Gastrocnemius medialis (tissue), 4 donors: ENCODE measurements at regions not wholly inside any gene's neighbourhood (a gene's known extent, or its start where the extent isn't known, plus 50 kb on each side); places are given as distances from the start of the nearest gene placed in this dataset.

Experiments used
- CTCF ChIP-seq, 5 experiments: fragments of 450-650 bp in 3 of 5; fragments of 200-600 bp in 2 of 5; sonication (generic) in 2 of 5; IDR thresholded peaks in 4 of 5; conservative IDR thresholded peaks in 1 of 5; 1 replicate in 4 of 5; 2 replicates in 1 of 5; pipeline ENCODE4 v1.5.1; 2016 to 2019; ENCODE audit warnings: antibody characterized with exemption in 5 of 5, mild to moderate bottlenecking in 3 of 5, moderate library complexity in 3 of 5
- POLR2A ChIP-seq, 2 donors: fragments of 450-650 bp; IDR thresholded peaks; one replicate each; pipeline ENCODE4 v1.6.1; 2017; ENCODE audit warnings: antibody characterized with exemption in 2 of 2, mild to moderate bottlenecking in 2 of 2, moderate library complexity in 2 of 2

DNA sequence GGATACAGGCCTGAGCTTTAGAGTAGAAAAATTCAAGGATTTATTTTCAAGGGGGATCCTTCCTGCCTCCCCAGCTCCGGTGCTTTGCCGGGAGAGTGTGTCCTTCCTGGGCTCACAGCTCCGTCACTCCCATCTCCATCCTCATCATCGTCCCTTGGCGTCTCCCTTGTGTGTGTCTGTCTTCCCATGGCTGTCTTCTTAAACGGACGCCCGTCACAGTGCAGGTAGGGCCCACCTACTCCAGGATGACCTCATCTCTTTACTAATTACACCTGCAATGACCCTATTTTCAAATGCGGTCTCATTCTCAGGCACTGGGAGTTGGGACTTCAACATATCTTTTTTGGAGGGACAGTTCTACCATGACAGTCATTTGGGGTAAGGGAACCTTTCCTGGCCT, 320.3 kb upstream of the C1orf174 start:
- TF ChIP-seq CTCF (IDR thresholded peaks at IDR 0.05 in 4 of 5, conservative IDR thresholded peaks at IDR 0.05 in 1 of 5) (no peak), POLR2A (IDR thresholded peaks at IDR 0.05) (no peak)
